ENCODE measurements at regions not wholly inside any gene's neighbourhood (a gene's known extent, or its start where the extent isn't known, plus 50 kb on each side); places are given as distances from the start of the nearest gene placed in this dataset.

DNA sequence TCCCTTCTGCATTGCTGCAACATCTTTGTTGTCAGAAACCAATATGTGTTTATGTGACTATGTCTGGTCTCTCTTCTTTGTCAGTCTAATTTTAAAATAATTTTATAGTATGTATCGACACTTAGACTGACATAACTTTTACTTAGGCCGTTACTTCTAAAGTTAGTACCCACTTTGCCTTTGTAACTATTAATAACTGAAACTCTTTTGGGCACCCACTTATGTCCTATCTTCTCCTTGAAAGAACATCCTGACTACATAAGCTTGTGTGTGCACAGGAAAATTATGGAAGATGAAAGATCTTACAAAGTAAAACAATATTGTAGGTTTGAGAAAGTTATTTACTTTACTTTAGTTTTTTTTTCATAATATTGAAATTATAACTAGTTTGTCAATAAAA lies 230.4 kb upstream of the CCDC179 start:
- Histone ChIP-seq H3K36me3 (replicated peaks in 1 of 2) (no peaks in the 10 kb centered on the region), H3K27ac (no peak overlapping the region), H3K4me3 (no peak overlapping the region), H3K27me3 (no peaks in the 10 kb centered on the region), H3K4me1 (replicated peaks in 1 of 2) (no peaks in the 10 kb centered on the region), H3K9me3 (replicated peaks in 1 of 3) (no peaks in the 10 kb centered on the region)
- 93 to 96% (median 94%) methylated on average over 2 of the region's 2 CpGs for WGBS, 4 donors
- no peak for TF ChIP-seq CTCF (IDR thresholded peaks at IDR 0.05)
- TF ChIP-seq POLR2A (IDR thresholded peaks at IDR 0.05), result no peak
- intact Hi-C loops (cut with DNase I), result no loop called here
- no peak for DNase-seq

DNA sequence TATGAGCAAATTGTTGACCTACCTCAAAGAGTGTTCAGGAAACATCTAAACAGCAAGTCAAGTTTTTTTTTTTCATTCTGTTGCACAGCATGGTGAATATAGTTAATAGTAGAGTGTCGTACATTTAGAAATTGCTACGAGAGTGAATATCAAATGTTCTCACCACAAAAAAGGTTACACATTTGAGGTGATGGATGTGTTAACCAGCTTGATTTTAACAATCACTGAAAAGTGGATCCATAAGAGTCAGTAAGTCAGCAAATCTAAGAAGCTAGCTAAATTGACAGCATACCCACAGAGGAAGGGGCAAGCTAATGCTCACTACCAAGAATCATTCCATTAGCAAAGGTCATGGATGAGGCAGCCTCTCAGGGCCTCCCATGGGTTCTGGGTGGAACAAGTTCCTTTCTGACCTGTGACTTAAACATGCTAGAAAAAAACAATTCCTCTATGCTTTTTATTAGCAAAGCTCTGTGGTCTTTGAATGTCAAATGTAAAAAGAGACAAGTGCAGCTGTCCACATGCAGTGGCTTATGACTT lies 235.4 kb upstream of the CCDC179 start:
- TF ChIP-seq CTCF (IDR thresholded peaks at IDR 0.05) (no peak), POLR2A (IDR thresholded peaks at IDR 0.05) (no peak)
- 94 to 99% (median 96%) methylated on average over 2 of the region's 2 CpGs for WGBS, 4 donors
- DNase-seq, result no peak
- Histone ChIP-seq H3K4me1 (replicated peaks in 1 of 2) (no peaks in the 10 kb centered on the region), H3K9me3 (replicated peaks in 1 of 3) (no peaks in the 10 kb centered on the region), H3K27ac (no peak overlapping the region), H3K27me3 (no peaks in the 10 kb centered on the region), H3K36me3 (replicated peaks in 1 of 2) (no peaks in the 10 kb centered on the region), H3K4me3 (no peak overlapping the region)
- intact Hi-C loops (cut with DNase I), result no loop called here

DNA sequence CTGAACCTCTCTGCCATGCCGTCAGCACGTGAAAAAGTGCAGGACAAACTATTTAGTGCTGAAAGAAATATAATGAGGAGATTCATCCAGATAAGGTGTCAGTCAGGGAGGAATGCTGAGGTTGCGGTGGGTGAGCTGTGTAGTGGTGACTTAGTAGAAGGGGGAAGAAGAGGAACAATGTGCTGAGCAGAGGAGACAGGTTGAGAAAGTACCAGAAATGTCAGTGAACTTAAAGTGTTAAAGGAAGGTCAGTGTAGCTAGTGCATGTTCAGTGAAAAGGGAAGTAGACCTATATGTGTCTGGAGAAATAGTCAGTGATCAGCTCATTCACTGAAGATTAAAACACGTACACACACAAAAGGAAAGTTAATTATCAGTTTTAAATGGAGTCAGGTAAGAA lies 237.6 kb upstream of the CCDC179 start:
- intact Hi-C loops (cut with DNase I), result no loop called here
- TF ChIP-seq CTCF (IDR thresholded peaks at IDR 0.05), result no peak
- TF ChIP-seq POLR2A (IDR thresholded peaks at IDR 0.05), result no peak
- Histone ChIP-seq H3K36me3 (replicated peaks in 1 of 2) (no peaks in the 10 kb centered on the region), H3K4me3 (no peak overlapping the region), H3K4me1 (replicated peaks in 1 of 2) (no peaks in the 10 kb centered on the region), H3K27ac (no peak overlapping the region), H3K27me3 (no peaks in the 10 kb centered on the region), H3K9me3 (replicated peaks in 1 of 3) (no peaks in the 10 kb centered on the region)
- 59 to 77% (median 64%) methylated on average over 3 to 4 of the region's 4 CpGs for WGBS, 4 donors
- no peak for DNase-seq

GRCh38 chr11:23099256-23099655 lies 239.0 kb upstream of the CCDC179 start:
- WGBS, 4 donors, result 85 to 100% (median 97%) methylated on average over 1 of the region's 1 CpG

More at GRCh38 chr11:23099256-23099655, 239.0 kb upstream of the CCDC179 start:
- intact Hi-C loops (cut with DNase I), result no loop called here
- TF ChIP-seq POLR2A (IDR thresholded peaks at IDR 0.05) (no peak), CTCF (IDR thresholded peaks at IDR 0.05) (no peak)
- no peak for DNase-seq
- Histone ChIP-seq H3K4me1 (replicated peaks in 1 of 2) (no peaks in the 10 kb centered on the region), H3K27ac (no peak overlapping the region), H3K4me3 (no peak overlapping the region), H3K9me3 (replicated peaks in 1 of 3) (no peaks in the 10 kb centered on the region), H3K27me3 (no peaks in the 10 kb centered on the region), H3K36me3 (replicated peaks in 1 of 2) (no peaks in the 10 kb centered on the region)
